ENCODE measurements at regions not wholly inside any gene's neighbourhood (a gene's known extent, or its start where the extent isn't known, plus 50 kb on each side); places are given as distances from the start of the nearest gene placed in this dataset.
"Not testable (repeated sequence)": the region's sequence is repeated elsewhere in the genome, so short reads cannot be mapped to it uniquely, and the experiment has no call there.

- DNase-seq = not testable (repeated sequence)
These were observed 66.1 kb upstream of the LYZL2 start for GRCh38 chr10:30695481-30696236.

- DNase-seq = no peak
These were observed 65.1 kb upstream of the LYZL2 start for GRCh38 chr10:30694518-30695228.

DNA sequence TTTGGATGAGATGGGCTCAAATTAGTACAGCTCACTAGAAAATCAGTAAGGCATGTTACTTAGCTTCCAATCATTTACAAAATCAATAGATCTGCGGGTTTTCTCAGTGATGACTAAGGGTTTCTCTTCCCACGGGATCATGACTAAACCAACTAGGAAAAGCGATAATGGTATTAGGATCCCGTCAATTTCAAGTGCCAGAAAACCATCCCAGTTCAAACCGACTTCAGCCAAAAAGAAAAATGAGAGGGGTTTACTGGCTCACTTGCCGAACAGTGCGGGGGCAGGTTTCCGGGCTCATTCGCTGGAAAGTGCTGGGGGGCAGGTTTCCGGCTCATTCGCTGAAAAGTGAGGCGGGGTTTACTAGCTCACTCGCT lies 62.1 kb upstream of the LYZL2 start:
- DNase-seq = no peak

GRCh38 chr10:30690948-30691638 lies 61.5 kb upstream of the LYZL2 start:
- DNase-seq = not testable (repeated sequence)

DNA sequence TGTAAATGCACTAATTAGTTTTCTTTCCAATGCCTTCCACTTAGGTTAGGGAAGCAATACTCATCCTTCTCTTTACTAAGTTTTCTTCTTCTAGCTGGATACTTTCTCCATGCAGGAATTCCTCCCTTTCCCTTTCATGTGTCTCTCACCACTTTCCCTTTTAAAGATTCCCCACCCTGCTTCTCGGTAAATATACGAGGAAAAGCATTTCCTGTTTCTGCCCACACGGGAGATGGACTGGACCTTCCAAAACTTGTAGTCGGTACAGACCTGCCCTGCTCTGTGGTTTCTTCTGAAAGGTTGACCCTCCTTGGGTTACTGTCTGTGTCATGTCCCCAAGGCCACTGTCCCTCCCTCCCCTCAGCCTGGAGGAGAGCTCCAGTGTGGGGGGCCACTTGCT lies 58.9 kb upstream of the LYZL2 start:
- no peak for DNase-seq

DNA sequence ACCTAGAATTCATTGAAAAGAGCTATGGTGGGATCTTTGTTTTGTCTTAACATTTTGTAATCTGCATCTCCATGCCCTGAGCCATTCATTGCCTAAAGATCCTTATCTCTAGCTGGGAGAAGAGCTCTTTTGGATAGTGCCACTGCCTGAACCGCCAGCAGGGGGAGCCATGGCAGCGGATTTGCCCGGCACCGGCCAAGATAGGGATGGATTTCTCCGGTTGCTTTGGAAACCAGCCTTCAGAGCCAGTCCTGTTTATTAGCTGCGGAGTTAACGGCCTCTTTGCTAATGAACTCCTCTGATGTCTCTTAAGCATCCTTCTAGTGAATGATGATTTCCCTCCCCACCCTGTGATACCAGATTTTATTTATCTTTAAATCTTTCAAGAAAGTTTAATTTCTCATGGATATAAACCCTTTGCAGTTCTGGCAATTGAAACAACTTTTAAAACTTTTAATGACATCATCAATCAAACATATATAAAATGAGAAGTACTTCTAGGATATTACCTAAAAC lies 58.2 kb upstream of the LYZL2 start:
- peak; percentile 25 to 59 for DNase-seq

DNA sequence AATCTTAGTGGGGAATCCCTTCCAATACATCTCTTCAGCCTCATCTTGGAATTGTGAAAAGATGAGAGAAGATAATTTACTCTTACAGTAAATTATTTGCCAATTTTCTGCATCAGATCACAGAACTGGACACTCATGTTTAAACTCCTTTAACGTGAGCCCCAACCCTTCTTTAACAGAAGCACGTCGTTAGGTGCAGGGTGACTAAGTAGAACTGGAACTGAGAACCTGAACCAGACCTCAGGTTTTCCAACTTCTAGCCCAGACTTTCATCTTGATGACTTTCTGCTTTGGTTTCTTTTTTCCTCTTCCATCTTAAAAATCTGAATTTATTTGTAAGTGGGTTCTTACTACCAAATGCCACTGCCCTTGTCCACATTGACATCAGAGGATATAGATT lies 57.2 kb upstream of the LYZL2 start:
- DNase-seq = no peak

DNA sequence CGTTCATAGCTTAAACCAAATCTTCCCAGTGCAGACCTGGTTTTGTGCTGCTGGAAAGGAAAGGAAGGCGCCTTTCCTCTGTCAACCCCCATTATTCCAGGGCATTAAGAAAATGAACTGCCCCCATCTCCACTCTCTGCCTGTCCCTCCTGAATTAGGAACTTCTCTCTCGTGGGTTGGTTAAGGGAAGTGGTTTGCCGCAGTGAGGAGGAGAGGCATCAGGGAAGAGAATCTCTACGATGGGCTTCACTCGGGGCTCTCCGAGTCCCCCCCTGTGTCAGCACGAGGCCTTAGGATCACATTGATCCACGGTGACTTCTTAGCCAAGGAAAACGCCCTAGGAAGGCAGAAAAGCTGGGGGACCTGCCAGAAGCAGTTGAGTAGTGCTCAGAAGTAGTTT lies 53.9 kb upstream of the LYZL2 start:
- no peak for DNase-seq

- DNase-seq = not testable (repeated sequence)
These were observed 53.0 kb upstream of the LYZL2 start for GRCh38 chr10:30682377-30683199.

DNA sequence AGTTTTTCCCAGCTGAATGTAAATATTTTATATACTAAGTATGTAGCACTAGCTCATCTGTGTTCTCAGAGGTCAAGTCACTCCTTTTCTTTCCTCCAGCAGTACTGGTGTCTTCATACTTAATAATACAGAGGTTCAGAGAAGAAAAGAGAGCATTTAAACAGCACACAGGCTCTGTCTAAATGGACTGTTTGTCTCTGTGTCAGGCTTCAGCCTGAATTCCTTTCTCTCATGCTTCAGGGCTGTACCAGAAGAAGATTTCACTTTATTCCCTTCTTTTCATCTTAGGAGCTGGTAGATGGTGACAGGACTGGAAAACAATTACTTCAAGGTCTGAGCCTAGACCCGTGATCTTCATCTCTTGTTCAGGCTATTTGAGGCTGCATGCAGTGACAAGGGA lies 51.4 kb upstream of the LYZL2 start:
- DNase-seq = no peak
